Adrenal gland (tissue), 9 donors: ENCODE measurements at regions not wholly inside any gene's neighbourhood (a gene's known extent, or its start where the extent isn't known, plus 50 kb on each side); places are given as distances from the start of the nearest gene placed in this dataset.

Source experiments
- DNase-seq, 7 donors: peaks; one replicate each; pipeline ENCODE4 v3.0.0-alpha.2; 2019 to 2020
- H3K27ac ChIP-seq, 5 donors: fragments of 200-600 bp; sonication (generic) in 4 of 5; 1 replicate in 3 of 5; 2 replicates in 2 of 5; pipeline versions ENCODE4 v1.5.1 to v1.8.0; 2016 to 2020; ENCODE audit warnings: mild to moderate bottlenecking in 1 of 5
- H3K27me3 ChIP-seq: fragments of 200-600 bp; 2 replicates; pipeline ENCODE4 v1.8.0; 2021
- H3K36me3 ChIP-seq, 2 donors: fragments of 200-600 bp; replicated peaks in 1 of 2; 1 replicate in 1 of 2; 2 replicates in 1 of 2; pipeline versions ENCODE4 v1.5.1 to v1.8.0; 2018 to 2022
- H3K4me1 ChIP-seq, 2 donors: fragments of 200-600 bp; replicated peaks in 1 of 2; 1 replicate in 1 of 2; 2 replicates in 1 of 2; pipeline versions ENCODE4 v1.5.1 to v1.8.0; 2018 to 2021
- H3K4me3 ChIP-seq, 4 donors: fragments of 200-600 bp; sonication (generic) in 3 of 4; one replicate each; pipeline ENCODE4 v1.5.1; 2016 to 2018
- H3K9me3 ChIP-seq, 3 donors: fragments of 200-600 bp; sonication (generic) in 1 of 3; replicated peaks in 1 of 3; 1 replicate in 2 of 3; 2 replicates in 1 of 3; pipeline versions ENCODE4 v1.5.1 to v1.8.0; 2016 to 2021
- POLR2A ChIP-seq, 2 donors: fragments of 450-650 bp; IDR thresholded peaks; one replicate each; pipeline ENCODE4 v1.6.1; 2017; ENCODE audit warnings: antibody characterized with exemption in 2 of 2, mild to moderate bottlenecking in 2 of 2, moderate library complexity in 1 of 2
- WGBS, 4 donors: extraction: QIAGEN DNeasy Blood & Tissue Kit in 2 of 4; methylation state at CpG; one replicate each; pipeline versions ENCODE4 v1.1.5 to v1.1.7; 2013 to 2017; 5-methylcytosine and 5-hydroxymethylcytosine counted together
- intact Hi-C, 2 donors: fragments of 100-400 bp; cut with DNase I; formaldehyde crosslinking; loops; one replicate each; pipeline versions ENCODE4 v1.14.1 to v1.15.0; 2022 to 2023
- TF ChIP-seq, protein P1 (sequence below), 6 experiments: fragments of 450-650 bp in 4 of 6; fragments of 200-600 bp in 2 of 6; sonication (generic) in 1 of 6; IDR thresholded peaks; 1 replicate in 5 of 6; 2 replicates in 1 of 6; pipeline versions ENCODE4 v1.5.1 to v1.8.0; 2016 to 2021; ENCODE audit warnings: antibody characterized with exemption in 6 of 6, mild to moderate bottlenecking in 2 of 6, moderate library complexity in 1 of 6
- donor health status: healthy with polysubstance abuse.
- donor health status: Bipolar disorder and iron deficiency.
- donor health status: DM: yes; HTN: yes; CAD: no.
- donor health status: DM: no; HTN: no; CAD: no.
- donor health status: DM: no; HTN: no; CAD: no.

DNA sequence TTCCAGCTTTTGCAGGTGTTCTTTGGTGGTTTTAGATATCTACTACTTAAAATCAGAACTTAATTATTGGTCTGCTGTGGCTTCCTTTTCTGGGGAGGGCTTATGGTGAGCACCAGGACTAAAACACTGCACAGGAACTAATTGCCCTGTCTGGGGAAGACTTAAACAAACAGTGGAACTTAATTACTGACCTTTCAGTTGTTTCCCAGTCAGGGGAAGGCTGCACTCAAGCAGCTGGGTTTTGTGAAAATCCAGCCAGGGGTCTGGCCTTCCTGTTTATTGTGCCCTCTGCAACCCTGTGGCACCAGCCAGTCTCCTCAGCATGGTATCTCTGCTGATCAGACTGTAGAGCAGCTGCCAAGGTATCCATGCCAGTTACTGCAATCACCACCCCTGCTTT, 398.2 kb downstream of the ADCYAP1 start:
- TF ChIP-seq, protein P1, sequence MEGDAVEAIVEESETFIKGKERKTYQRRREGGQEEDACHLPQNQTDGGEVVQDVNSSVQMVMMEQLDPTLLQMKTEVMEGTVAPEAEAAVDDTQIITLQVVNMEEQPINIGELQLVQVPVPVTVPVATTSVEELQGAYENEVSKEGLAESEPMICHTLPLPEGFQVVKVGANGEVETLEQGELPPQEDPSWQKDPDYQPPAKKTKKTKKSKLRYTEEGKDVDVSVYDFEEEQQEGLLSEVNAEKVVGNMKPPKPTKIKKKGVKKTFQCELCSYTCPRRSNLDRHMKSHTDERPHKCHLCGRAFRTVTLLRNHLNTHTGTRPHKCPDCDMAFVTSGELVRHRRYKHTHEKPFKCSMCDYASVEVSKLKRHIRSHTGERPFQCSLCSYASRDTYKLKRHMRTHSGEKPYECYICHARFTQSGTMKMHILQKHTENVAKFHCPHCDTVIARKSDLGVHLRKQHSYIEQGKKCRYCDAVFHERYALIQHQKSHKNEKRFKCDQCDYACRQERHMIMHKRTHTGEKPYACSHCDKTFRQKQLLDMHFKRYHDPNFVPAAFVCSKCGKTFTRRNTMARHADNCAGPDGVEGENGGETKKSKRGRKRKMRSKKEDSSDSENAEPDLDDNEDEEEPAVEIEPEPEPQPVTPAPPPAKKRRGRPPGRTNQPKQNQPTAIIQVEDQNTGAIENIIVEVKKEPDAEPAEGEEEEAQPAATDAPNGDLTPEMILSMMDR (IDR thresholded peaks at IDR 0.05), result no peak
- TF ChIP-seq POLR2A (IDR thresholded peaks at IDR 0.05), result no peak
- no peak overlapping the region for H3K27ac ChIP-seq
- no peaks in the 10 kb centered on the region for H3K27me3 ChIP-seq
- H3K36me3 ChIP-seq, result no peaks in the 10 kb centered on the region
- no peak overlapping the region for H3K4me3 ChIP-seq
- H3K9me3 ChIP-seq, result no peaks in the 10 kb centered on the region
- intact Hi-C loops, result no loop called here
- no peak for DNase-seq
- H3K4me1 ChIP-seq, result no peaks in the 10 kb centered on the region

DNA sequence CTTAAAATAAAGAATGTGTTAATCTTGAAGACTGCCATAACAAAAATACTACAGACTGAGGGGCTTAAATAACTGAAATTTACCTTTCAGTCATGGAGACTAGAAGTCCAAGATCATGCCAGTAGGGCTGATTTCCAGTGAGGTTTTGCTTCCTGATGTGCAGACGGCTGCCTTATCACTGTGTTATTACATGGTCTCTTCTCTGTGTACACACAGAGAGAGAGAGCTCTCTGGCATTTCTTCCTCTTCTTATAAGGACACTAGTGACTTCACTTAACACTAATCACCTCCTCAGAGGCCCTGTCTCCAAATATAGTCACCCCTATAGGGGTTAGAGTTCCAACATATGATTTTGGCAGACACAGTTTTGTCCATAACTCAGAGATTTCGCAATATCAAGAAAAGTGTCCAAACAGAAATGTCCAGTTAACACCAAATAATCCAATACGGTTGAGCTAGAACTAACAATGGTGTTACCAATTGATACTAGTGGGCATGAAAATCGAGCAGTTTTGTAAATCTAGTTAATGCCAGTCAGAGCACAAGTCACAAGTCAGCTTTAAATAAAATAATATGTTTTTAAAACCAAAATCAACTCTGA, 399.8 kb downstream of the ADCYAP1 start:
- intact Hi-C loops, result no loop called here
- Histone ChIP-seq H3K27me3 (no peaks in the 10 kb centered on the region), H3K27ac (no peak overlapping the region), H3K4me1 (no peaks in the 10 kb centered on the region), H3K9me3 (no peaks in the 10 kb centered on the region), H3K4me3 (no peak overlapping the region), H3K36me3 (no peaks in the 10 kb centered on the region)
- 47 to 58% (median 52%) methylated on average over 4 of the region's 4 CpGs for WGBS, 4 donors
- TF ChIP-seq, protein P1 (IDR thresholded peaks at IDR 0.05), result no peak
- TF ChIP-seq POLR2A (IDR thresholded peaks at IDR 0.05), result no peak
- DNase-seq, result no peak

- no peak for DNase-seq
- Histone ChIP-seq H3K9me3 (no peaks in the 10 kb centered on the region), H3K4me1 (no peaks in the 10 kb centered on the region), H3K36me3 (no peaks in the 10 kb centered on the region), H3K27ac (no peak overlapping the region), H3K27me3 (no peaks in the 10 kb centered on the region), H3K4me3 (no peak overlapping the region)
- intact Hi-C loops, result no loop called here
- no peak for TF ChIP-seq POLR2A (IDR thresholded peaks at IDR 0.05)
- TF ChIP-seq, protein P1 (IDR thresholded peaks at IDR 0.05), result no peak
- WGBS, 4 donors, result 40 to 64% (median 58%) methylated on average over 2 of the region's 2 CpGs
Observed at GRCh38 chr18:1306641-1307040, 402.0 kb downstream of the ADCYAP1 start.

DNA sequence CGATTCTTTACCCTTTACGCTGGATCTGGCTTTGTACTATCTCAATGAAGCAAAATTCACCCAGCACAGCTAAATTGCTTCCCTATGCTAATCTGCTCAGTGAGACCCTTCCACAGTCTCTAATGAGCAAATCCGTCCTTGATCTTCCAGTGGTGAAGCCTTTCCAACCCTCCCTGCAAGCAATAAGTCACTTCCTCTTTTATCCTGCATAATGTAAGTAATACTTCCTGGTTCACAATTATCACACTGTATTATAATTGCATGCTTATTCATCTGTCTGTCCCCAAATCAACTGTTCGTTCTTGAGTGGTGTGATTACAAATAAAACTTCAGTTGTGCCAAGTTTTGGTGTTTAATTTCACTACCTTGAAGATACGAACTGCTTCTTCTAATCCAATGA, 404.0 kb downstream of the ADCYAP1 start:
- no peaks in the 10 kb centered on the region for H3K27me3 ChIP-seq
- H3K36me3 ChIP-seq, result no peaks in the 10 kb centered on the region
- H3K9me3 ChIP-seq, result no peaks in the 10 kb centered on the region
- DNase-seq, result no peak
- no peaks in the 10 kb centered on the region for H3K4me1 ChIP-seq
- WGBS, 4 donors, result 67 to 77% (median 71%) methylated on average over 5 of the region's 5 CpGs
- H3K27ac ChIP-seq, result no peak overlapping the region
- intact Hi-C loops, result no loop called here
- H3K4me3 ChIP-seq, result no peak overlapping the region
- no peak for TF ChIP-seq POLR2A (IDR thresholded peaks at IDR 0.05)
- TF ChIP-seq, protein P1 (IDR thresholded peaks at IDR 0.05), result no peak
